ENCODE measurements at regions not wholly inside any gene's neighbourhood (a gene's known extent, or its start where the extent isn't known, plus 50 kb on each side); places are given as distances from the start of the nearest gene placed in this dataset.

DNA sequence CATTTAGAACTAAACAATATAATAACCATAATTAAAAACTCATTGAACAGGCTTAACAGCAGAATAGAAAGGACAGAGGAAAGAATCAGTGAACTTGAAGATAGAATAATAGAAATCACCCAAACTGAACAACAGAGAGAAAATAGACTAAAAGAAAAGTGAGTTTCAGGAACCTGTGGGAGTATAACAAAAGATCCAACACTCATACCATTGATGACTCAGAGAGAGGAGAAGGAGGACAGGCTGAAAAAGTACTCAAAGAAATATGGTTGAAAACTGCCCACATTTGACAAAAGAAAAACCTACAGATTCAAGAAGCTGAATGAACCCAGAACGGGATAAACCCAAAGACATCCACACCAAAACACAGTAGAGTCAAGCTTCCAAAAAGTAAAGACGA is 54.2 kb upstream of the FMNL2 start:
- H3K4me3 ChIP-seq (ENCODE audit: low read depth in 2 of 2, low read length in 1 of 2) = no peak overlapping the region
- H4K20me1 ChIP-seq (ENCODE audit: insufficient read depth) = no peaks in the 10 kb centered on the region
- 37% methylated on average over 2 of the region's 2 CpGs for whole genome bisulfite sequencing (ENCODE audit: low lambda C conversion rate)
- TF ChIP-seq TEAD4 (IDR thresholded peaks at IDR 0.05; ENCODE audit: borderline replicate concordance, insufficient read depth) = no peak
- no peak for TF ChIP-seq EP300 (IDR thresholded peaks at IDR 0.05; ENCODE audit: borderline replicate concordance in 1 of 2, low read depth in 1 of 2, low read length in 1 of 2)
- TF ChIP-seq, protein P1, sequence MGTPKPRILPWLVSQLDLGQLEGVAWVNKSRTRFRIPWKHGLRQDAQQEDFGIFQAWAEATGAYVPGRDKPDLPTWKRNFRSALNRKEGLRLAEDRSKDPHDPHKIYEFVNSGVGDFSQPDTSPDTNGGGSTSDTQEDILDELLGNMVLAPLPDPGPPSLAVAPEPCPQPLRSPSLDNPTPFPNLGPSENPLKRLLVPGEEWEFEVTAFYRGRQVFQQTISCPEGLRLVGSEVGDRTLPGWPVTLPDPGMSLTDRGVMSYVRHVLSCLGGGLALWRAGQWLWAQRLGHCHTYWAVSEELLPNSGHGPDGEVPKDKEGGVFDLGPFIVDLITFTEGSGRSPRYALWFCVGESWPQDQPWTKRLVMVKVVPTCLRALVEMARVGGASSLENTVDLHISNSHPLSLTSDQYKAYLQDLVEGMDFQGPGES (IDR thresholded peaks at IDR 0.05; ENCODE audit: low read depth, low read length) = no peak
- TF ChIP-seq, protein P2, sequence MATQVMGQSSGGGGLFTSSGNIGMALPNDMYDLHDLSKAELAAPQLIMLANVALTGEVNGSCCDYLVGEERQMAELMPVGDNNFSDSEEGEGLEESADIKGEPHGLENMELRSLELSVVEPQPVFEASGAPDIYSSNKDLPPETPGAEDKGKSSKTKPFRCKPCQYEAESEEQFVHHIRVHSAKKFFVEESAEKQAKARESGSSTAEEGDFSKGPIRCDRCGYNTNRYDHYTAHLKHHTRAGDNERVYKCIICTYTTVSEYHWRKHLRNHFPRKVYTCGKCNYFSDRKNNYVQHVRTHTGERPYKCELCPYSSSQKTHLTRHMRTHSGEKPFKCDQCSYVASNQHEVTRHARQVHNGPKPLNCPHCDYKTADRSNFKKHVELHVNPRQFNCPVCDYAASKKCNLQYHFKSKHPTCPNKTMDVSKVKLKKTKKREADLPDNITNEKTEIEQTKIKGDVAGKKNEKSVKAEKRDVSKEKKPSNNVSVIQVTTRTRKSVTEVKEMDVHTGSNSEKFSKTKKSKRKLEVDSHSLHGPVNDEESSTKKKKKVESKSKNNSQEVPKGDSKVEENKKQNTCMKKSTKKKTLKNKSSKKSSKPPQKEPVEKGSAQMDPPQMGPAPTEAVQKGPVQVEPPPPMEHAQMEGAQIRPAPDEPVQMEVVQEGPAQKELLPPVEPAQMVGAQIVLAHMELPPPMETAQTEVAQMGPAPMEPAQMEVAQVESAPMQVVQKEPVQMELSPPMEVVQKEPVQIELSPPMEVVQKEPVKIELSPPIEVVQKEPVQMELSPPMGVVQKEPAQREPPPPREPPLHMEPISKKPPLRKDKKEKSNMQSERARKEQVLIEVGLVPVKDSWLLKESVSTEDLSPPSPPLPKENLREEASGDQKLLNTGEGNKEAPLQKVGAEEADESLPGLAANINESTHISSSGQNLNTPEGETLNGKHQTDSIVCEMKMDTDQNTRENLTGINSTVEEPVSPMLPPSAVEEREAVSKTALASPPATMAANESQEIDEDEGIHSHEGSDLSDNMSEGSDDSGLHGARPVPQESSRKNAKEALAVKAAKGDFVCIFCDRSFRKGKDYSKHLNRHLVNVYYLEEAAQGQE (IDR thresholded peaks at IDR 0.05; ENCODE audit: low read depth, low read length) = no peak
- TF ChIP-seq SIN3A (IDR thresholded peaks at IDR 0.05; ENCODE audit: borderline replicate concordance, low read depth, low read length) = no peak
- TF ChIP-seq MEF2A (IDR thresholded peaks at IDR 0.05; ENCODE audit: borderline replicate concordance, low read depth) = no peak
- no peak for TF ChIP-seq RAD21 (IDR thresholded peaks at IDR 0.05; ENCODE audit: low read length)
- TF ChIP-seq YY1 (IDR thresholded peaks at IDR 0.05; ENCODE audit: low read depth) = no peak
- TF ChIP-seq, protein P3, sequence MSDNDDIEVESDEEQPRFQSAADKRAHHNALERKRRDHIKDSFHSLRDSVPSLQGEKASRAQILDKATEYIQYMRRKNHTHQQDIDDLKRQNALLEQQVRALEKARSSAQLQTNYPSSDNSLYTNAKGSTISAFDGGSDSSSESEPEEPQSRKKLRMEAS (IDR thresholded peaks at IDR 0.05; ENCODE audit: low read depth) = no peak
- no peak for TF ChIP-seq SMC3 (IDR thresholded peaks at IDR 0.05; ENCODE audit: low read depth, low read length)
- TF ChIP-seq GABPA (IDR thresholded peaks at IDR 0.05; ENCODE audit: low read depth) = no peak
- TF ChIP-seq NRF1 (IDR thresholded peaks at IDR 0.05; ENCODE audit: low read depth, low read length) = no peak
- no peak for TF ChIP-seq RXRA (IDR thresholded peaks at IDR 0.05; ENCODE audit: borderline replicate concordance, low read depth)
- TF ChIP-seq RCOR1 (IDR thresholded peaks at IDR 0.05; ENCODE audit: low read length) = no peak
- TF ChIP-seq, protein P4, sequence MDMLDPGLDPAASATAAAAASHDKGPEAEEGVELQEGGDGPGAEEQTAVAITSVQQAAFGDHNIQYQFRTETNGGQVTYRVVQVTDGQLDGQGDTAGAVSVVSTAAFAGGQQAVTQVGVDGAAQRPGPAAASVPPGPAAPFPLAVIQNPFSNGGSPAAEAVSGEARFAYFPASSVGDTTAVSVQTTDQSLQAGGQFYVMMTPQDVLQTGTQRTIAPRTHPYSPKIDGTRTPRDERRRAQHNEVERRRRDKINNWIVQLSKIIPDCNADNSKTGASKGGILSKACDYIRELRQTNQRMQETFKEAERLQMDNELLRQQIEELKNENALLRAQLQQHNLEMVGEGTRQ (IDR thresholded peaks at IDR 0.05; ENCODE audit: borderline replicate concordance, low read depth, low read length) = no peak
- no peak for TF ChIP-seq MXI1 (IDR thresholded peaks at IDR 0.05; ENCODE audit: low read depth, low read length)
- no peak for TF ChIP-seq GATA2 (CRISPR knock-in tag; IDR thresholded peaks at IDR 0.05)
- no peak overlapping the region for H3K9ac ChIP-seq
- no peak overlapping the region for H2AFZ ChIP-seq (ENCODE audit: low read depth)
- H3K4me1 ChIP-seq (ENCODE audit: control insufficient read depth in 1 of 2, insufficient read depth in 2 of 2, low read depth in 1 of 2, low read length in 1 of 2) = no peaks in the 10 kb centered on the region; a peak in 1 of 4 replicates
- no peaks in the 10 kb centered on the region for H3K36me3 ChIP-seq (replicated peaks in 1 of 2; ENCODE audit: control insufficient read depth in 1 of 2, insufficient read depth in 2 of 2, low read length in 1 of 2)
- no peaks in the 10 kb centered on the region for H3K9me3 ChIP-seq
- CTCF ChIA-PET = no interaction called here
- no peaks in the 10 kb centered on the region for H3F3A ChIP-seq (replicated peaks; ENCODE audit: insufficient read depth)
- POLR2A ChIA-PET = no interaction called here
- H3K27ac ChIP-seq (ENCODE audit: low read depth in 2 of 2, low read length in 1 of 2) = no peak overlapping the region
- no peak for DNase-seq
- no peaks in the 10 kb centered on the region for H3K79me2 ChIP-seq (ENCODE audit: insufficient read depth)
- H3K27me3 ChIP-seq (ENCODE audit: insufficient read depth) = no peaks in the 10 kb centered on the region; the same call in 1 of the 2 replicates
- no peak overlapping the region for H3K4me2 ChIP-seq
- no peaks in the 10 kb centered on the region for H3K9me2 ChIP-seq
